T-helper 1 cell treated with Interleukin-12 subunit alpha and Interleukin-12 subunit beta and Interleukin-4 antibody, amounts not matched to agents 30 μg/mL and 1 μg/mL, for 36 hours (primary cell): ENCODE measurements at regions not wholly inside any gene's neighbourhood (a gene's known extent, or its start where the extent isn't known, plus 50 kb on each side); places are given as distances from the start of the nearest gene placed in this dataset.
"Not testable (repeated sequence)": the region's sequence is repeated elsewhere in the genome, so short reads cannot be mapped to it uniquely, and the experiment has no call there.

Experiments
- H3K27ac Mint-ChIP-seq: one replicate; pipeline ENCODE4 v1.8.0; 2021; ENCODE audit warnings: mild to moderate bottlenecking, mixed read lengths
- H3K27me3 Mint-ChIP-seq: one replicate; pipeline ENCODE4 v1.8.0; 2021; ENCODE audit warnings: low read depth, mixed read lengths
- H3K36me3 Mint-ChIP-seq: one replicate; pipeline ENCODE4 v1.8.0; 2021; ENCODE audit warnings: low read depth, mixed read lengths
- H3K4me1 Mint-ChIP-seq: one replicate; pipeline ENCODE4 v1.8.0; 2021; ENCODE audit warnings: low read depth, mixed read lengths
- H3K4me3 Mint-ChIP-seq: one replicate; pipeline ENCODE4 v1.8.0; 2021; ENCODE audit warnings: mild to moderate bottlenecking, moderate library complexity, mixed read lengths
- H3K9me3 Mint-ChIP-seq: one replicate; pipeline ENCODE4 v1.8.0; 2021; ENCODE audit warnings: mixed read lengths

DNA sequence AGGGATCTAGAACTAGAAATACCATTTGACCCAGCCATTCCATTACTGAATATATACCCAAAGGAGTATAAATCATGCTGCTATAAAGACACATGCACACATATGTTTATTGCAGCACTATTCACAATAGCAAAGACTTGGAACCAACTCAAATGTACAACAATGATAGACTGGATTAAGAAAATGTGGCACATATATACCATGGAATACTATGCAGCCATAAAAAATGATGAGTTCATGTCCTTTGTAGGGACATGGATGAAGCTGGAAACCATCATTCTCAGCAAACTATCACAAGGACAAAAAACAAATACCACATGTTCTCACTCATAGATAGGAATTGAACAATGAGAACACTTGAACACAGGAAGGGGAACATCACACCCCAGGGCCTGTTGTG, 125.6 kb downstream of the NUFIP1 start:
- H3K4me3 Mint-ChIP-seq, H3K27ac Mint-ChIP-seq, H3K36me3 Mint-ChIP-seq, H3K27me3 Mint-ChIP-seq, H3K4me1 Mint-ChIP-seq, H3K9me3 Mint-ChIP-seq: not testable (repeated sequence)

DNA sequence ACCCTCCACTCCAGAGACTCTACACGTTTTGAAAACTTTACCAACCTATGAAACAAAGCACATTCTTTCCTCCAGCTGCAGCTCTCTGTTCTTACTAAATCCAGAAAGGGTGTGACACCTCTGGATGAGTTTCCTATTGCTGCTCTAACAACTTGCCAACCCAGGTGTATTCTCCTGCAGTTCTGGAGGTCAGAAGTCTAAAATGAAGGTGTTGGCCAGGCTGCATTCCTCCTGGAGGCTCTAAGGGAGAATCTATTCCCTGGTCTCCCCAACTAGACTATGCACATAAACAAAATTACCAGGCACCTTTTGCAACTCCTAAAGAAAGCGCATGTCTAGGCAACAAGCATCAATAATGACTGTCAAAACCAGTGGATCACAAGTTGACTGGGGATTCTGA, 128.8 kb downstream of the NUFIP1 start:
- Mint-ChIP-seq H3K27me3 (peaks cover 20% of the 10 kb centered on the region), H3K27ac (no peak overlapping the region), H3K4me1 (no peaks in the 10 kb centered on the region), H3K4me3 (no peak overlapping the region), H3K9me3 (peaks cover 5% of the 10 kb centered on the region), H3K36me3 (no peaks in the 10 kb centered on the region)

DNA sequence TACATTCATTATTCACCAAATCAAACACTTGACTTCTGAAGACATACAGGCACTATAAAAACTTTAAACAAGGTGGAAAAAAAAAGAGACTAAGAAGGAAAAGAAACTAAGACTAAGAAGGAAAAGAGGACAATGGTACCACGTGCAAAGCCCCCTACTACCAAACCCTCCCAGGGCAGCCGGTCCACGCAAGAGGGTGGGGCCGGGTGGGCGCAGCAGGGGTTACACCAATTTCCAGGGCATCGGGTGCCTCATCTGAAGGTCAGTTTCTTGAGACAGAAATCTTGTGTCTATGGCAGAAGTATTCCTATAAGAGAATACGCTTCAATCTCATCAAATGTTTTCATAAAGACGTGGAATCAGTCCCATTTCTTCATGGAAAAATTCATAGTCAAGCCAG, 131.5 kb downstream of the NUFIP1 start:
- no peaks in the 10 kb centered on the region for H3K9me3 Mint-ChIP-seq
- no peak overlapping the region for H3K27ac Mint-ChIP-seq
- peaks cover 28% of the 10 kb centered on the region for H3K27me3 Mint-ChIP-seq
- no peak overlapping the region for H3K4me3 Mint-ChIP-seq
- H3K4me1 Mint-ChIP-seq, result no peaks in the 10 kb centered on the region
- no peaks in the 10 kb centered on the region for H3K36me3 Mint-ChIP-seq

DNA sequence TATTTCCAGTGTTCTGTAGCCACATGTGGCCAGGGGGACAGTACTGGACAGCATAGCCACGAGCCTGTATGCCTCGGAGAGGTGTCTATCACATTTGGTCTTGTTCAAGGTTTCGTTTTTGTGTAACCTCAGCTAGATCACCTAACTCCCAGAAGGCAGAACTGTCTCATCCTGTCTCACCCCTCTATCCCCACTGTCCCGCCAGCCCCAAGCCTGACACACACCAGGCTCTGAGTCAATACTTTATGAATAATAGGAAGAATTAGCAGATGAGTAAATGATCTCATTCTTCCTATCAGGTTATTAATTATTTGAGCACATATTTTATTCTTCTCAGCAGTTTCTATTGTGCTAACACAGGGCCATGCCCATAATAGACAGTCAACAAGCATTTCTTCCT, 132.2 kb downstream of the NUFIP1 start:
- H3K4me3 Mint-ChIP-seq, result no peak overlapping the region
- H3K27ac Mint-ChIP-seq, result no peak overlapping the region
- no peaks in the 10 kb centered on the region for H3K9me3 Mint-ChIP-seq
- H3K4me1 Mint-ChIP-seq, result no peaks in the 10 kb centered on the region
- no peaks in the 10 kb centered on the region for H3K36me3 Mint-ChIP-seq
- H3K27me3 Mint-ChIP-seq, result peaks cover 28% of the 10 kb centered on the region

DNA sequence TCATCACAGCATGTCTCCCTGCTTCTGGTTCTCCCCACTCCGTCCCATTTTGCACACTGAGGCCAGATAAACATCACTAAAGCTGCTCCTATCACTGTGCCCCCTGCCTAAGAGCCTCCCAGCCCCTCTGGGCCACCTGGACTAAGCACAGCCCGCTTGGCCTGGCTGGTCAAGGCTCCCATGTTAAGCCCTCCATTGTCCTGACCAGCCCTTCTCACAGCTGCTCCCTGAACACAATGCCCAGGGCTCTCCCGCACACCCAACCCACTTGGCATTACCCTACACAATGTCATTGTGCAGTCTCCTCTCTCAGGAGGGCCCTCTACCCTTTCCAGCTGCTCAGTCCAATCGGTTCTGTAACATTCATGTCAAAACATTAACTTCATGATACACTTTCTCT, 133.4 kb downstream of the NUFIP1 start:
- H3K27me3 Mint-ChIP-seq, result peaks cover 32% of the 10 kb centered on the region
- H3K9me3 Mint-ChIP-seq, result no peaks in the 10 kb centered on the region
- no peak overlapping the region for H3K27ac Mint-ChIP-seq
- no peaks in the 10 kb centered on the region for H3K4me1 Mint-ChIP-seq
- H3K36me3 Mint-ChIP-seq, result no peaks in the 10 kb centered on the region
- H3K4me3 Mint-ChIP-seq, result no peak overlapping the region

DNA sequence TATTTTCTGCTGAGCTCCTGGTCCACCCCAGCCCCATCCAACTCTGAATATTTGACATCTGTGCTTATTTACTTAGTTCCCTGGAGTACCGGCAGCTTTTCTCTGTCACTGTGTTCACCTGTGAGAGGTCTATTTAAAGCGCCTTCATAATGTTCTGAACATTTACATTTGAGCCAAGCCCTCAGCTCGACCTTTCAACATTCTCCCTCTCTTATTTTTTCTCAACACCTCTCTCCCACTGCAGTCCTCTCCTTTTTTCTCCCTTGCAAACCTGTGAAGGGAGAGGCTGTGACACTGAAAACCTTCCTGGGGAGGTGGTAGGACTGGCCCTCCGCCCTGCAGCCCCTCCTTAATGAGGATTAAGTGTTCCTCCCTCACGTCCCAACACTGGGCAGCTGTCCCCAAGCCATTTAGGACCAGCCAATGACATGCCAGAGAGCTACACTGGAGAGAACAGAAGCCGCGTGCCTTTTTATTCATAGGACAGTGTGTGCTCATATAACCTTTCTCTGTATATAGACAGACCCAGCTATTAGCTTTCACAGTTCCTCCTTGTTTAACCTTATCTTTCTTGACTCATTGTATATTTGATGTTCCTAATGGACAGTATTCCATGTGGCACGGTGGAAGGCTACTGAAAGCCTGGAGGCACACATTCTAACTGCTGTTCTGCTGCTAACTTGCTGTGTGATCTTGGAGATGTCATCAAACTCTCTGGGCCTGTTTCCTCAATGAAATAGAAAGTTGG, 134.8 kb downstream of the NUFIP1 start:
- Mint-ChIP-seq H3K4me1 (no peaks in the 10 kb centered on the region), H3K9me3 (no peaks in the 10 kb centered on the region), H3K4me3 (no peak overlapping the region), H3K27me3 (peaks cover 33% of the 10 kb centered on the region), H3K36me3 (no peaks in the 10 kb centered on the region), H3K27ac (no peak overlapping the region)

DNA sequence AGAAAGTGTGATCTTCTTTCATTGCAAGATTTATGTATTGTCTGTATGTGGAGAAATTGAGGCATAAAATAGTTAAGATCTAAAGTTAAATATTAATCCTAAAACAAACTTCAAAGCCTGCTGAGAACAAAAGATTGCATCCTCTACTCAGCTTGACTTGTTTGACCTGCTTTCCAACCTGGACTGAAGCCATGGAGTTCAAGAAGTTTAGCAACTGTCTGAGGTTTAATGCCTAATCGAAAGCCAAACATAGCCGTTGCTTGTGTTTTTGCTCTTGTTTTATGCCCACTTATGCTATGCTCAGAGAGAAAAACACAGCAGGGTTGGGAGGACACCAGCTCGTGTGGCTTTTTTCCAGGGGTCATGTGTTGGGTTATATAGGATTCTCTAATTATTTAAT, 135.6 kb downstream of the NUFIP1 start:
- no peak overlapping the region for H3K27ac Mint-ChIP-seq
- H3K27me3 Mint-ChIP-seq, result peaks cover 29% of the 10 kb centered on the region
- H3K9me3 Mint-ChIP-seq, result no peaks in the 10 kb centered on the region
- H3K4me1 Mint-ChIP-seq, result no peaks in the 10 kb centered on the region
- no peaks in the 10 kb centered on the region for H3K36me3 Mint-ChIP-seq
- no peak overlapping the region for H3K4me3 Mint-ChIP-seq

DNA sequence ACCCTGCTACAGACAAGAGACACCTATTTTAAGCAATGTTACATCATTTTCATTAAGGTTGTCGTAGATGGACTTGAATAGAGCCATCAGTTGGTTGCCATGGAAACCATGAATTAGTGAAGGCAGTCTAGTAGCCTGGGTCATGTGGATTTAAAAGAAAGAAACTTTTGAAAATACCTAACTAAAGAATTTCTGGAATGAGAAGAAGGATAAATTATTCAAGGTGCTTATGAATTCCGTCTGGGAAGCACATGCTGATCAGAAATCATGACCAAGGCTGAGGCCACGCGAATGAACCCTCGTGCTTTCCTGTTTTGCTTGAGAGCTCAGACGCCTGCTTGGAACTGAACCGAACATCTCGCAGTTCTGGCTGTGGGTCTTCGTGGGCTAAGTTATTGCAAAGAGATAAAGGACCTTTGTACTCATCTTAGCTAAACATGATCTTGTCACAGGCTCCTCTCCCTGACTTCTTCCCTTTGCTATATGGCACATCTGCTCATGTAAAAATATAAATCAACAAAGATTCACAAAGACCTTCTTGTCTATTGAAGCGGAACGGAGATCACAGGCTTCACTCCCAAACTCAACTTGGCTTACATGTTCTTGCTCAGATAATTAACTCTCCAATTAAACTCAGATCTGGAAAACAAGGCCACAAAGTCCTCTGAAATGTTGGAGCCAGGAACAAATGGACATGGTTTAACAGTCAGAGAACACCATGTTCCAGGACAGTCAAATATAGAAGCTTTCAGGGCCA, 140.2 kb downstream of the NUFIP1 start:
- Mint-ChIP-seq H3K4me1 (no peaks in the 10 kb centered on the region), H3K27me3 (peaks cover 15% of the 10 kb centered on the region), H3K9me3 (no peaks in the 10 kb centered on the region), H3K4me3 (no peak overlapping the region), H3K27ac (no peak overlapping the region), H3K36me3 (no peaks in the 10 kb centered on the region)

DNA sequence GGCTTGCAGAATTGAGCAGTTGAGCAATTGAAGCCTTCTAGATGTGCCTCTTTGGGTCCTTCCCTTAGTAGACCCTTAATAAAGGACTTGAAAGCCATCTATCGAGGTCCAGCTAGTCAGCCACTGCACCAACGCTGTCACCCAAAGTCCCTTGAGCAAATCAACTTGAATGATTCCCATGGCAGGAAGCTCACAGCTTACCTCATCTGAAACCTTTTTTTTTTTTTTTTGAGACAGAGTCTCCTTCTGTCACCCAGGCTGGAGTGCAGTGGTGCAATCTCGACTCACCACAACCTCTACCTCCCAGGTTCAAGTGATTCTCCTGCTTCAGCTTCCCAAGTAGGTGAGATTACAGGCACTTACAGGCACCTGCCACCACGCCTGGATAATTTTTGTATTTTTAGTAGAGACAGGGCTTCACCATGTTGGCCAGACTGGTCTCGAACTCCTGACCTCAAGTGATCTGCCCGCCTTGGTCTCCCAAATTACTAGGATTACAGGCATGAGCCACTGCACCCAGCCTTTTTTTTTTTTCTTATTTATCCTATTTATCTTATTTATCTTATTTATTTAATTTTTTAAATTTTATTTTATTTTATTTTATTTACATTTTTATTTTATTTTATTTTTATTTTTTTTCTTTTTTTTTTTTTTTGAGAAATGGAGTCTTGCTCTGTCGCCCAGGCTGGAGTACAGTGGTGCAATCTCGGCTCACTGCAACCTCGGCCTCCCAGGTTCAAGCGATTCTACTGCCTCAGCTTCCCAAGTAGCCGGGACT, 143.8 kb downstream of the NUFIP1 start:
- not testable (repeated sequence) for H3K9me3 Mint-ChIP-seq, H3K27ac Mint-ChIP-seq, H3K4me3 Mint-ChIP-seq, H3K4me1 Mint-ChIP-seq, H3K36me3 Mint-ChIP-seq
- H3K27me3 Mint-ChIP-seq, result peaks cover 11% of the 10 kb centered on the region

DNA sequence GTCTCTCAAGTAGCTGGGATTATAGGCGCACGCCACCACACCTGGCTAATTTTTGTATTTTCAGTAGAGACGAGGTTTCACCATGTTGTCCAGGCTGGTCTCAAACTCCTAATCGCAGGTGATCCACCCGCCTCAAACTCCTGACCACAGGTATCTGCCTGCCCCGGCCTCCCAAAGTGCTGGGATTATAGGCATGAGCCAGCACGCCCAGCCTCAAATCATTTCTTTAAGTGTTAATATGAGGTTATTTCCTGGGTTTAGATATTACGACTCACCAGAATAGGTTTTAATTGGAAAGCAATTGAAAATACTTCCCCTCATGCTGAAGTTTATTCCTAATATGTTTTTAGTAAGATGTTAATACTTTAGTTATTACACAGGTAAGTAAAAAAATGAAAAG, 144.5 kb downstream of the NUFIP1 start:
- Mint-ChIP-seq H3K4me3 (no peak overlapping the region), H3K9me3 (no peaks in the 10 kb centered on the region), H3K4me1 (peaks cover 1% of the 10 kb centered on the region), H3K27me3 (peaks cover 9% of the 10 kb centered on the region), H3K36me3 (no peaks in the 10 kb centered on the region), H3K27ac (no peak overlapping the region)

DNA sequence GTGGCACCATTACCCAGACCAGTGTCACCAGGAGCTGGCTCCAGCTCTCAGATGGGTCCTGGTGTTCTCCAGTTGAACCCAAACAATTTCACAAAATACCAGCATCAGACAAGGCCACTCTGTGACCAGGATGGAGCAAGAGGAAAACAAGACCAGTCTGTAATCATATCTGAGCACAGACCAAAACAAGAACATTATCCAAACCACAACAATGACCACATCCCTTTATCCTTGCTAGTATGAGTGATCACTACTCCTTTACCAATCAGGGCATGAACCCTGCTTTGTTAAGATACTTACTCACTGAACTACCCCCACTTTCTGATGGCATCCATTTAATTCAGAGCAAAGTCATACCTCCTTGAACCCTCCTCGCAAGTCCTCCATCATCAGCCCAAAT, 145.9 kb downstream of the NUFIP1 start:
- Mint-ChIP-seq H3K27ac (no peak overlapping the region), H3K27me3 (peaks cover 6% of the 10 kb centered on the region), H3K4me3 (no peak overlapping the region), H3K36me3 (no peaks in the 10 kb centered on the region), H3K4me1 (peaks cover 1% of the 10 kb centered on the region), H3K9me3 (no peaks in the 10 kb centered on the region)

DNA sequence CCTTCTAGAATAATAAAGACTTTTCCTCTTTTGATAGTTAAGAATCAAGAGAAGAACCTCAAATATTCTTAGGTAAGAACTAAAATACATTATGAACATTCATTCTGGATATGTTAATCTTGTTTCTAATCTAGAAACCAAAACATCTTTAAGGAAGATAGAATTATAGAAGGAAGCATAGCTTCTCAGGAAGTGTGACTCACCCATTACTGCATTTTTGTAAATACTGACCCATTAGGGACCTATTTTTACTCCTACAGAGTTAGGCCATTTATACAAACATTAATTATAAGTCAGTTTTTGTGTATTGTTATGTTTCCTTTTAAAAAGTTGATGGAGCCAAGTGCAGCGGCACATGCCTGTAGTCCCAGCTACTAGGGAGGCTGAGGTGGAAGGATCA, 147.1 kb downstream of the NUFIP1 start:
- Mint-ChIP-seq H3K27ac (no peak overlapping the region), H3K4me3 (no peak overlapping the region), H3K27me3 (no peaks in the 10 kb centered on the region), H3K36me3 (no peaks in the 10 kb centered on the region), H3K4me1 (peaks cover 1% of the 10 kb centered on the region), H3K9me3 (no peaks in the 10 kb centered on the region)

DNA sequence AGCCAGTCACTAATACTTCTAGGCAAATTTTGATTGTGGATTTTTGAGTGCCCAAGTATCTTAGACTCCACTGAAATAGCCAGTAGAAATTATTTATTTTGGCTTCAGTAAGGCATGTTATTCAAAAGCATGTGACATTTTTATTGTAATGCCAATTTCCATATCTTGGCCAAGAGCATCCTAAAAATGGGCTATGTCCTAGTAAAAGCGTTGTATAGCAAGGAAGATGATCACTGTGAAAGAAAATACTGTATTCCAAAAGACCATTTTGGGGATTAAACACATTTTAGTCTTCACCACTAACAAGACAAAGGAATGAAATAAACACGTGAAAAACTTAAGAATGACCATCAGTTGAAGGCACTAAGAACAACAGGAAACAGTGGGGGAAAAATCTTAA, 149.1 kb downstream of the NUFIP1 start:
- Mint-ChIP-seq H3K27ac (no peak overlapping the region), H3K4me1 (peaks cover 1% of the 10 kb centered on the region), H3K9me3 (no peaks in the 10 kb centered on the region), H3K27me3 (no peaks in the 10 kb centered on the region), H3K4me3 (no peak overlapping the region), H3K36me3 (no peaks in the 10 kb centered on the region)

DNA sequence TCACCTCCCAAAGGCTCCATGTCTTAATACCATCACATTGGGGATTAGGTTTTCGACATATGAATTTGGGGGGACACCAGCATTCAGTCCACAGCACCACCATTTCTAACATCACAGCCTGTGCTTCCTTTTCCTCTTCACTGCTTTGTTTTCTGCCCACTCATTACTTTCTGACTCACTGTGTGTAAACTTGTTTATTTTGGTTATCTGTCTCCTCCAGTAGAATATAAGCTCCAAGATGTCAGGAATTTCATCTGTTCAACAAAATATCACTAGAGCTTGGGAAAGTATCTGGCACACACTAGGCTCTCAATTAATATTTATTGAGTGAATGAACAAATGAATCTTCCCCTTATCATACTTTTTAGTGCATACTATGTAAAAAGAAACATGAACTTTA, 152.0 kb downstream of the NUFIP1 start:
- no peaks in the 10 kb centered on the region for H3K4me1 Mint-ChIP-seq
- no peaks in the 10 kb centered on the region for H3K36me3 Mint-ChIP-seq
- no peaks in the 10 kb centered on the region for H3K27me3 Mint-ChIP-seq
- H3K4me3 Mint-ChIP-seq, result no peak overlapping the region
- no peak overlapping the region for H3K27ac Mint-ChIP-seq
- H3K9me3 Mint-ChIP-seq, result no peaks in the 10 kb centered on the region

DNA sequence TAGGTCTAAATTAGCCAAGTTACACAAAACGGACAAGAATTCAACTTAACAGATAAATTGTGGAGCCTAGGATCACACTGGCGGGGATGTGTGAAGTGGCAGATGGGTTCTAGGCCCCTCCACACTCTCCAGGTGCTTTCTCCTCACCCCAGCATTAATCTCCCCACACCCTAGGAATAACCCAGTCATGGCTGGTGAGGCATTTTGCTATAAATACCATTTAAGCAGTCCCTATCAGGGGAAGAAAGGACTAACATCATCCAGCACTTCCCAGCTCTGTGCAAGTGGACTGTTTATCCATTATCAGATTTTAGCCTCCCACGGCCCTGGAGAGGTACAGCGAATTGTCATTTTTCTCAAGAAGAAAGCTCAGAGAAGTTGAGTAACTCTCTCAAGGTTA, 154.9 kb downstream of the NUFIP1 start:
- no peak overlapping the region for H3K4me3 Mint-ChIP-seq
- no peaks in the 10 kb centered on the region for H3K36me3 Mint-ChIP-seq
- H3K9me3 Mint-ChIP-seq, result no peaks in the 10 kb centered on the region
- H3K4me1 Mint-ChIP-seq, result no peaks in the 10 kb centered on the region
- no peaks in the 10 kb centered on the region for H3K27me3 Mint-ChIP-seq
- no peak overlapping the region for H3K27ac Mint-ChIP-seq
